Keratinocyte (primary cell): ENCODE measurements at regions not wholly inside any gene's neighbourhood (a gene's known extent, or its start where the extent isn't known, plus 50 kb on each side); places are given as distances from the start of the nearest gene placed in this dataset.

Experiments
- DNase-seq: peaks from one replicate; pipeline ENCODE4 v3.0.0-alpha.2; 2011; ENCODE audit warnings: low read depth, missing footprints, low spot score
- FAIRE-seq: peaks from 2 replicates; lab custom pipeline; 2011; peaks lifted over from hg19 to GRCh38; lab: Jason Lieb, UNC
- H2AFZ ChIP-seq: 2 replicates; pipeline ENCODE4 v1.6.0; 2012; ENCODE audit warnings: low read length, control low read depth, inconsistent platforms; ENCODE audit not compliant: control insufficient read depth
- H3K27ac ChIP-seq: 2 replicates; pipeline ENCODE4 v1.5.1; 2011; ENCODE audit warnings: low read length; ENCODE audit not compliant: control insufficient read depth, insufficient read depth
- H3K27me3 ChIP-seq: 3 replicates; pipeline ENCODE4 v1.6.0; 2011; ENCODE audit warnings: low read length; ENCODE audit not compliant: control insufficient read depth, insufficient read depth; ENCODE audit errors: extremely low read depth
- H3K36me3 ChIP-seq, 2 experiments: 2 replicates in 1 of 2; 3 replicates in 1 of 2; pipeline ENCODE4 v1.5.1; 2011; ENCODE audit warnings: low read length in 2 of 2, mild to moderate bottlenecking in 1 of 2; ENCODE audit not compliant: control insufficient read depth in 2 of 2, insufficient read depth in 2 of 2; ENCODE audit errors: extremely low read depth in 1 of 2
- H3K4me1 ChIP-seq: 3 replicates; pipeline ENCODE4 v1.5.1; 2011; ENCODE audit warnings: low read length; ENCODE audit not compliant: control insufficient read depth, insufficient read depth; ENCODE audit errors: extremely low read depth
- H3K4me2 ChIP-seq: 3 replicates; pipeline ENCODE4 v1.6.0; 2011; ENCODE audit warnings: low read depth, low read length; ENCODE audit not compliant: control insufficient read depth, insufficient read depth; ENCODE audit errors: extremely low read depth
- H3K4me3 ChIP-seq, 3 experiments: fragments of 200-600 bp in 1 of 3; sonication (generic) in 1 of 3; 2 replicates in 2 of 3; 3 replicates in 1 of 3; pipeline ENCODE4 v1.5.1; 2011 to 2016; ENCODE audit warnings: low read length in 3 of 3, mild to moderate bottlenecking in 3 of 3, control low read depth in 2 of 3, inconsistent platforms in 1 of 3, low read depth in 1 of 3, mixed read lengths in 1 of 3, mixed run types in 1 of 3, moderate library complexity in 1 of 3; ENCODE audit not compliant: control insufficient read depth in 2 of 3, insufficient read depth in 2 of 3; ENCODE audit errors: extremely low read depth in 1 of 3
- H3K79me2 ChIP-seq: 2 replicates; pipeline ENCODE4 v1.6.0; 2012; ENCODE audit warnings: low read length; ENCODE audit not compliant: control insufficient read depth, insufficient read depth
- H3K9ac ChIP-seq: 3 replicates; pipeline ENCODE4 v1.6.0; 2011; ENCODE audit warnings: low read length; ENCODE audit not compliant: control insufficient read depth, insufficient read depth; ENCODE audit errors: extremely low read depth
- H3K9me1 ChIP-seq: 3 replicates; pipeline ENCODE4 v1.6.0; 2011; ENCODE audit warnings: low read length; ENCODE audit not compliant: control insufficient read depth, insufficient read depth; ENCODE audit errors: extremely low read depth
- H3K9me3 ChIP-seq: 2 replicates; pipeline ENCODE4 v1.5.1; 2012; ENCODE audit warnings: low read depth, low read length; ENCODE audit not compliant: control insufficient read depth
- H4K20me1 ChIP-seq: 3 replicates; pipeline ENCODE4 v1.6.0; 2011; ENCODE audit warnings: low read length; ENCODE audit not compliant: control insufficient read depth, insufficient read depth; ENCODE audit errors: extremely low read depth
- EZH2 ChIP-seq: IDR thresholded peaks from one replicate; pipeline ENCODE4 v1.6.1; 2012; ENCODE audit warnings: inconsistent platforms, mild to moderate bottlenecking, low read length, moderate library complexity
- dilution Hi-C: fragments of 300-500 bp; cut with MboI; formaldehyde crosslinking; loops from one replicate; pipeline ENCODE4 v1.7.0; 2020; ENCODE audit warnings: low sequenced_read_pairs; ENCODE audit not compliant: extremely low pct_ligation_motif_present
- TF ChIP-seq, protein P1 (sequence below), 3 experiments: IDR thresholded peaks in 1 of 3; conservative IDR thresholded peaks in 1 of 3; optimal IDR thresholded peaks in 1 of 3; 2 replicates in 2 of 3; 3 replicates in 1 of 3; pipeline versions ENCODE3 to v1.5.1; 2011; ENCODE audit warnings: low read length in 3 of 3, mild to moderate bottlenecking in 3 of 3, moderate library complexity in 2 of 3, control low read depth in 1 of 3, inconsistent platforms in 1 of 3; ENCODE audit not compliant: insufficient read depth in 2 of 3; ENCODE audit errors: extremely low read depth in 1 of 3

DNA sequence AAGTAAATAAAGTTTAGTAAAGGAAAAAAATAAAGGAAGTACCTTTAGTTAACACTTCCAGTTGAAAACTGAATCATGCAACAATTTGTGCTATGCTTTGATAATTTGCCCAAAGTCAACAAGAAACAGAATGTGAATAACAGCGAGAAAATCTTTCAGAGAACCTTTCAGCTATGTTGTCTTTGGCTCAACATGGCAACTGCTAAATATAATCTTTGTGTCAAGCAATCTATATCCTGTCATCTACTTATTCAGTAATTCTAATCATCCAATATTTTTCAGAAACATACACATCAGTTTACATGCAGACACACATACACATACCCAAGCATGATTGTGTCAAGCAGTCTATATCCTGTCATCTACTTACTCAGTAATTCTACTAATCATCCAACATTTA is 136.0 kb upstream of the PABPC4L start:
- Histone ChIP-seq H3K4me3 (no peak overlapping the region), H2AFZ (no peak overlapping the region), H3K9me1 (no peaks in the 10 kb centered on the region), H3K9me3 (no peaks in the 10 kb centered on the region), H3K9ac (no peak overlapping the region), H4K20me1 (no peaks in the 10 kb centered on the region), H3K4me2 (no peak overlapping the region), H3K79me2 (no peaks in the 10 kb centered on the region), H3K36me3 (no peaks in the 10 kb centered on the region), H3K27ac (no peak overlapping the region), H3K27me3 (no peaks in the 10 kb centered on the region), H3K4me1 (no peaks in the 10 kb centered on the region)
- DNase-seq (no peak), FAIRE-seq (no peak)
- dilution Hi-C loops: no loop called here
- TF ChIP-seq, protein P1, sequence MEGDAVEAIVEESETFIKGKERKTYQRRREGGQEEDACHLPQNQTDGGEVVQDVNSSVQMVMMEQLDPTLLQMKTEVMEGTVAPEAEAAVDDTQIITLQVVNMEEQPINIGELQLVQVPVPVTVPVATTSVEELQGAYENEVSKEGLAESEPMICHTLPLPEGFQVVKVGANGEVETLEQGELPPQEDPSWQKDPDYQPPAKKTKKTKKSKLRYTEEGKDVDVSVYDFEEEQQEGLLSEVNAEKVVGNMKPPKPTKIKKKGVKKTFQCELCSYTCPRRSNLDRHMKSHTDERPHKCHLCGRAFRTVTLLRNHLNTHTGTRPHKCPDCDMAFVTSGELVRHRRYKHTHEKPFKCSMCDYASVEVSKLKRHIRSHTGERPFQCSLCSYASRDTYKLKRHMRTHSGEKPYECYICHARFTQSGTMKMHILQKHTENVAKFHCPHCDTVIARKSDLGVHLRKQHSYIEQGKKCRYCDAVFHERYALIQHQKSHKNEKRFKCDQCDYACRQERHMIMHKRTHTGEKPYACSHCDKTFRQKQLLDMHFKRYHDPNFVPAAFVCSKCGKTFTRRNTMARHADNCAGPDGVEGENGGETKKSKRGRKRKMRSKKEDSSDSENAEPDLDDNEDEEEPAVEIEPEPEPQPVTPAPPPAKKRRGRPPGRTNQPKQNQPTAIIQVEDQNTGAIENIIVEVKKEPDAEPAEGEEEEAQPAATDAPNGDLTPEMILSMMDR (optimal IDR thresholded peaks at IDR 0.05 in 1 of 3, IDR thresholded peaks at IDR 0.05 in 1 of 3, conservative IDR thresholded peaks at IDR 0.05 in 1 of 3; ENCODE audit: extremely low read depth in 1 of 3, insufficient read depth in 2 of 3, low read length in 3 of 3): no peak
- TF ChIP-seq EZH2: no peak

DNA sequence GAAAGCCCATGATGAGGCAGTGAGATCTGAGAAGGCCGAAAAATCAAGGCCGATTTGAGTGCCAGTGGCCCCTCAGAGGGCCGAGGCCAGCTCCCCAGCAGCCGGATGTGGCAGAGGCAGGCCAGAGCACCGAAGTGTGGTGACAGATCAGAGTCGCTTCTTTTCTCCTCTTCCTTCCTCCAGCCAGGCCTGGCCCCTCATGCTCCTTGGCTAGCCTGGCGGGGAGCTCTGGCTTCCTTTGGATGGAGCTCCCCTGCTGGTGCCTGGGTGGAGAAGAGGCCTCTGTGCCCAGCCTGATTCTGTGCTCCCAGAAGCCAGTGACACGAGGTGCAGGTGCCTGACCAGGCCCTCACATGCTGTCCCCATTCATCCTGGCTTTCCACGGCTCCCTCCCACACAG is 127.2 kb upstream of the PABPC4L start:
- peaks cover 2% of the 10 kb centered on the region for H3K9me3 ChIP-seq
- DNase-seq: no peak
- H3K79me2 ChIP-seq: no peaks in the 10 kb centered on the region
- no peaks in the 10 kb centered on the region for H3K4me1 ChIP-seq
- no peaks in the 10 kb centered on the region for H3K9me1 ChIP-seq
- dilution Hi-C loops: no loop called here
- FAIRE-seq: no peak
- H3K4me2 ChIP-seq: no peak overlapping the region
- no peaks in the 10 kb centered on the region for H3K27me3 ChIP-seq
- H4K20me1 ChIP-seq: no peaks in the 10 kb centered on the region
- H2AFZ ChIP-seq: no peak overlapping the region
- no peak overlapping the region for H3K9ac ChIP-seq
- no peak for TF ChIP-seq EZH2
- TF ChIP-seq, protein P1 (optimal IDR thresholded peaks at IDR 0.05 in 1 of 3, IDR thresholded peaks at IDR 0.05 in 1 of 3, conservative IDR thresholded peaks at IDR 0.05 in 1 of 3; ENCODE audit: extremely low read depth in 1 of 3, insufficient read depth in 2 of 3, low read length in 3 of 3): no peak
- no peaks in the 10 kb centered on the region for H3K36me3 ChIP-seq
- no peak overlapping the region for H3K4me3 ChIP-seq
- H3K27ac ChIP-seq: no peak overlapping the region
